ENCODE measurements at regions not wholly inside any gene's neighbourhood (a gene's known extent, or its start where the extent isn't known, plus 50 kb on each side); places are given as distances from the start of the nearest gene placed in this dataset.

DNA sequence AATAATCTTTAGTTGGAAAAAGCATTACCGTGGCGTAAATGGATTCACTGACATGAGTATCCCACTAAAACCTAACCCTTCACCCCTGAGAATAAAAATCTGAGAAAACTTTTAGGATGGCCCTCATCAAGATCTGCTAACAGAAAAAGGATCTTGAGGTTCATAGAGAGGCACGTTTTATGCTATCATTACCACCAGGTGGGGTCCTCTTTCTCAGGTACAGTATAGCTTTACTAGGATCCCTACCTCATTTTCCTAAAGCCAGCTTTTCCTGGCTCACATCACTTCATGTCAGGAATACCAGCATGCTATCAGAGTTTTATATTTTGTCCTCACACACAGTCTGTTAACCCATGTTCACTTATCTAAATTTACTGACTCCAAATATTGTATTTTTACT, 173.7 kb downstream of the POM121L12 start:
- RAD21 ChIA-PET (ENCODE audit: low non-redundant PET in 1 of 2, low total read pairs in 2 of 2, uncharacterized antibody in 2 of 2, unreplicated experiment in 2 of 2), result no interaction called here
- H3K36me3 ChIP-seq (ENCODE audit: control insufficient read depth in 1 of 2, insufficient read depth in 2 of 2, low read length in 2 of 2), result no peaks in the 10 kb centered on the region
- no peak overlapping the region for H3K4me3 ChIP-seq (replicated peaks in 1 of 2; ENCODE audit: low read depth in 1 of 2, low read length in 2 of 2)
- H3K79me2 ChIP-seq (ENCODE audit: insufficient read depth, low read length), result no peaks in the 10 kb centered on the region
- H4K20me1 ChIP-seq (ENCODE audit: insufficient read depth), result no peaks in the 10 kb centered on the region
- no peaks in the 10 kb centered on the region for H3K27me3 ChIP-seq (ENCODE audit: insufficient read depth, low read length)
- no peaks in the 10 kb centered on the region for H3K4me1 ChIP-seq (ENCODE audit: control insufficient read depth in 1 of 2, insufficient read depth in 2 of 2, low read length in 2 of 2)
- TF ChIP-seq SRF (IDR thresholded peaks at IDR 0.05; ENCODE audit: low read depth), result no peak
- TF ChIP-seq EZH2phosphoT487 (IDR thresholded peaks at IDR 0.05; ENCODE audit: borderline replicate concordance), result no peak
- no peak for TF ChIP-seq ELF1 (IDR thresholded peaks at IDR 0.05; ENCODE audit: borderline replicate concordance, low read depth)
- TF ChIP-seq YY1 (IDR thresholded peaks at IDR 0.05; ENCODE audit: extremely low read depth, insufficient replicate concordance, low read depth, low read length), result no peak
- BruUV-seq (replicated peaks), result no TSS peak
- no peak overlapping the region for H3K9ac ChIP-seq (ENCODE audit: low read length)
- POLR2A ChIA-PET, result no interaction called here
- CTCF ChIA-PET, result no interaction called here
- no peak for ATAC-seq
- no peak overlapping the region for H2AFZ ChIP-seq (ENCODE audit: low read depth, low read length, poor library complexity, severe bottlenecking)
- peaks cover 8 to 17% of the 10 kb centered on the region in 2 experiments; a peak in 2 of 4 replicates for H3K9me3 ChIP-seq (ENCODE audit: control insufficient read depth in 1 of 2, insufficient read depth in 1 of 2, low read depth in 1 of 2, low read length in 2 of 2)
- no peak overlapping the region for H3K27ac ChIP-seq (ENCODE audit: low read depth, low read length)
- H3K9me2 ChIP-seq (ENCODE audit: insufficient read depth), result no peaks in the 10 kb centered on the region
- no peak overlapping the region for H3K4me2 ChIP-seq (ENCODE audit: low read length)
- DNase-seq (ENCODE audit: low read depth, low spot score), result no peak
- intact Hi-C loops (cut with micrococcal nuclease), result no loop called here

DNA sequence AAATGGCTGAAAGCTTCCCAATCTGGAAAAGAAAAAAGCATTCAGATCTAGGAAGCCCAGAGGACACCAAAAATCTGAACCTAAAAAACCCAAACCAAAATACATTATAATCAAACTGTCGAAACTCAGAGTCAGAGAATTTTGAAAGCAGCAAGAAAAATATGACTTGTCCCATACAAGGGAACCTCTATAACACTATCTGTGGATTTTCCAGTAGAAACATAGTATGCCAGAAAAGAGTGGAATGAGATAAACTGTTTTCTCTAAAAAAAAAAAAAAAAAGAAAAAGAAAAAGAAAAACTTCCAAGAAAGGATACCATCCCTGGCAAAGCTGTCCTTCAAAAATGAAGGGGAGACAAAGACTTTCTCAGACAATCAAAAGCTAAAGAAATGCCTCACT, 179.0 kb downstream of the POM121L12 start:
- BruUV-seq (replicated peaks), result no TSS peak
- Histone ChIP-seq H2AFZ (ENCODE audit: low read depth, low read length, poor library complexity, severe bottlenecking) (no peak overlapping the region), H3K4me2 (ENCODE audit: low read length) (no peak overlapping the region), H3K9me2 (ENCODE audit: insufficient read depth) (no peaks in the 10 kb centered on the region), H3K27me3 (ENCODE audit: insufficient read depth, low read length) (no peaks in the 10 kb centered on the region), H4K20me1 (ENCODE audit: insufficient read depth) (no peaks in the 10 kb centered on the region), H3K9me3 (ENCODE audit: control insufficient read depth in 1 of 2, insufficient read depth in 1 of 2, low read depth in 1 of 2, low read length in 2 of 2) (peaks cover 13 to 19% of the 10 kb centered on the region in 2 experiments; a peak in 2 of 4 replicates), H3K4me3 (replicated peaks in 1 of 2; ENCODE audit: low read depth in 1 of 2, low read length in 2 of 2) (no peak overlapping the region), H3K36me3 (ENCODE audit: control insufficient read depth in 1 of 2, insufficient read depth in 2 of 2, low read length in 2 of 2) (no peaks in the 10 kb centered on the region), H3K27ac (ENCODE audit: low read depth, low read length) (no peak overlapping the region), H3K9ac (ENCODE audit: low read length) (no peak overlapping the region), H3K4me1 (ENCODE audit: control insufficient read depth in 1 of 2, insufficient read depth in 2 of 2, low read length in 2 of 2) (no peaks in the 10 kb centered on the region), H3K79me2 (ENCODE audit: insufficient read depth, low read length) (no peaks in the 10 kb centered on the region)
- intact Hi-C loops (cut with micrococcal nuclease), result no loop called here
- ChIA-PET POLR2A (no interaction called here), CTCF (no interaction called here), RAD21 (ENCODE audit: low non-redundant PET in 1 of 2, low total read pairs in 2 of 2, uncharacterized antibody in 2 of 2, unreplicated experiment in 2 of 2) (no interaction called here)
- no peak for DNase-seq (ENCODE audit: low read depth, low spot score)
- TF ChIP-seq TCF7L2 (IDR thresholded peaks at IDR 0.05; ENCODE audit: borderline replicate concordance, extremely low read depth, insufficient read depth, insufficient read length), result no peak
- TF ChIP-seq EZH2 (IDR thresholded peaks at IDR 0.05), result no peak
- no peak for TF ChIP-seq POLR2A (IDR thresholded peaks at IDR 0.05; ENCODE audit: borderline replicate concordance, extremely low read depth, insufficient read depth, insufficient read length)
- TF ChIP-seq ZFX (IDR thresholded peaks at IDR 0.05), result no peak
- TF ChIP-seq, protein P1, sequence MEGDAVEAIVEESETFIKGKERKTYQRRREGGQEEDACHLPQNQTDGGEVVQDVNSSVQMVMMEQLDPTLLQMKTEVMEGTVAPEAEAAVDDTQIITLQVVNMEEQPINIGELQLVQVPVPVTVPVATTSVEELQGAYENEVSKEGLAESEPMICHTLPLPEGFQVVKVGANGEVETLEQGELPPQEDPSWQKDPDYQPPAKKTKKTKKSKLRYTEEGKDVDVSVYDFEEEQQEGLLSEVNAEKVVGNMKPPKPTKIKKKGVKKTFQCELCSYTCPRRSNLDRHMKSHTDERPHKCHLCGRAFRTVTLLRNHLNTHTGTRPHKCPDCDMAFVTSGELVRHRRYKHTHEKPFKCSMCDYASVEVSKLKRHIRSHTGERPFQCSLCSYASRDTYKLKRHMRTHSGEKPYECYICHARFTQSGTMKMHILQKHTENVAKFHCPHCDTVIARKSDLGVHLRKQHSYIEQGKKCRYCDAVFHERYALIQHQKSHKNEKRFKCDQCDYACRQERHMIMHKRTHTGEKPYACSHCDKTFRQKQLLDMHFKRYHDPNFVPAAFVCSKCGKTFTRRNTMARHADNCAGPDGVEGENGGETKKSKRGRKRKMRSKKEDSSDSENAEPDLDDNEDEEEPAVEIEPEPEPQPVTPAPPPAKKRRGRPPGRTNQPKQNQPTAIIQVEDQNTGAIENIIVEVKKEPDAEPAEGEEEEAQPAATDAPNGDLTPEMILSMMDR (IDR thresholded peaks at IDR 0.05 in 2 of 3, conservative IDR thresholded peaks at IDR 0.05 in 1 of 3; ENCODE audit: borderline replicate concordance in 1 of 3, insufficient read depth in 1 of 3, low read depth in 2 of 3, low read length in 2 of 3), result no peak
- TF ChIP-seq EGR1 (IDR thresholded peaks at IDR 0.05; ENCODE audit: low read depth), result no peak
- TF ChIP-seq SP1 (IDR thresholded peaks at IDR 0.05; ENCODE audit: low read depth), result no peak
- no peak for TF ChIP-seq CBX3 (IDR thresholded peaks at IDR 0.05; ENCODE audit: low read depth)
- no peak for TF ChIP-seq RAD21 (IDR thresholded peaks at IDR 0.05; ENCODE audit: low read depth)
- no peak for TF ChIP-seq FOSL1 (IDR thresholded peaks at IDR 0.05; ENCODE audit: low read depth)
- no peak for TF ChIP-seq ZNF274 (IDR thresholded peaks at IDR 0.05; ENCODE audit: low read depth, low read length)
- TF ChIP-seq CEBPB (IDR thresholded peaks at IDR 0.05; ENCODE audit: low read depth), result no peak
- no peak for ATAC-seq

All from HCT116 (cell line).